CD4-positive, alpha-beta T cell (primary cell): ENCODE measurements at regions not wholly inside any gene's neighbourhood (a gene's known extent, or its start where the extent isn't known, plus 50 kb on each side); places are given as distances from the start of the nearest gene placed in this dataset.

Experiments used
- ATAC-seq: fragments of 200-7000 bp; cut with Tn5 transposase; one replicate; pipeline ENCODE4 v1.10.0; 2022; ENCODE audit warnings: mild to moderate bottlenecking; ENCODE audit not compliant: poor library complexity
- CTCF ChIA-PET: fragments of 350-600 bp; sonication (Branson Sonifier 250); formaldehyde crosslinking; loops from one replicate; lab custom pipeline; 2021; ENCODE audit warnings: antibody characterized with exemption, inconsistent platforms; lab: Charles Lee
- POLR2A ChIA-PET: fragments of 350-600 bp; sonication (Branson Sonifier 250); formaldehyde crosslinking; loops from one replicate; lab custom pipeline; 2021; ENCODE audit warnings: antibody characterized with exemption, inconsistent platforms; lab: Charles Lee
- DNase-seq, 14 experiments: peaks; one replicate each; pipeline ENCODE4 v3.0.0-alpha.2; 2013 to 2020; ENCODE audit warnings: mixed read lengths in 2 of 14
- H3K27ac ChIP-seq, 2 donors: one replicate each; pipeline versions ENCODE4 v1.5.1 to v1.7.0; 2013; ENCODE audit warnings: low read length in 2 of 2, low read depth in 1 of 2, mild to moderate bottlenecking in 1 of 2
- H3K27me3 ChIP-seq, 2 experiments: 1 replicate in 1 of 2; 2 replicates in 1 of 2; pipeline versions ENCODE4 v1.6.1 to v1.7.0; 2013; ENCODE audit warnings: low read length in 2 of 2, control low read depth in 1 of 2, mild to moderate bottlenecking in 1 of 2, moderate library complexity in 1 of 2; ENCODE audit not compliant: insufficient read depth in 2 of 2, control insufficient read depth in 1 of 2
- H3K36me3 ChIP-seq: one replicate; pipeline ENCODE4 v1.6.1; 2013; ENCODE audit warnings: low read length, control low read depth; ENCODE audit not compliant: insufficient read depth
- H3K4me1 ChIP-seq: one replicate; pipeline ENCODE4 v1.6.1; 2013; ENCODE audit warnings: low read length, control low read depth; ENCODE audit not compliant: insufficient read depth
- H3K4me3 ChIP-seq: one replicate; pipeline ENCODE4 v1.5.1; 2013; ENCODE audit warnings: mild to moderate bottlenecking, low read length, moderate library complexity
- H3K9me3 ChIP-seq, 2 experiments: 1 replicate in 1 of 2; 2 replicates in 1 of 2; pipeline versions ENCODE4 v1.6.1 to v1.7.0; 2013; ENCODE audit warnings: low read length in 2 of 2, mild to moderate bottlenecking in 2 of 2, control low read depth in 1 of 2, moderate library complexity in 1 of 2; ENCODE audit not compliant: control insufficient read depth in 1 of 2, insufficient read depth in 1 of 2
- H3K27ac Mint-ChIP-seq: one replicate; pipeline ENCODE4 v1.8.0; 2020; ENCODE audit warnings: mixed read lengths
- H3K27me3 Mint-ChIP-seq: one replicate; pipeline ENCODE4 v1.8.0; 2021; ENCODE audit warnings: mixed read lengths
- H3K36me3 Mint-ChIP-seq: one replicate; pipeline ENCODE4 v1.8.0; 2021; ENCODE audit warnings: low read depth, mixed read lengths
- H3K4me1 Mint-ChIP-seq: one replicate; pipeline ENCODE4 v1.8.0; 2021; ENCODE audit warnings: low read depth, mixed read lengths
- H3K4me3 Mint-ChIP-seq: one replicate; pipeline ENCODE4 v1.8.0; 2020; ENCODE audit warnings: mild to moderate bottlenecking, mixed read lengths
- H3K9me3 Mint-ChIP-seq: one replicate; pipeline ENCODE4 v1.8.0; 2020; ENCODE audit warnings: mixed read lengths
- intact Hi-C, 2 experiments: fragments of 100-400 bp; cut with DNase I in 1 of 2; cut with micrococcal nuclease in 1 of 2; formaldehyde crosslinking; loops; one replicate each; pipeline versions ENCODE4 v1.15.1 to v1.9.0; 2023 to 2025; cut with DNase I, micrococcal nuclease
- TF ChIP-seq, protein P1 (sequence below): fragments of 200-600 bp; IDR thresholded peaks from one replicate; pipeline ENCODE4 v1.8.0; 2022; ENCODE audit warnings: antibody characterized with exemption, mild to moderate bottlenecking

GRCh38 chr19:28608292-28608691, 604.7 kb downstream of the UQCRFS1 start:
- Histone ChIP-seq H3K27me3 (no peaks in the 10 kb centered on the region), H3K9me3 (peaks cover 5 to 29% of the 10 kb centered on the region in 2 experiments), H3K4me3 (no peak overlapping the region), H3K4me1 (no peaks in the 10 kb centered on the region), H3K36me3 (no peaks in the 10 kb centered on the region), H3K27ac (no peak overlapping the region)
- Mint-ChIP-seq H3K36me3 (no peaks in the 10 kb centered on the region), H3K9me3 (peaks cover 12% of the 10 kb centered on the region), H3K27me3 (no peaks in the 10 kb centered on the region), H3K4me1 (no peaks in the 10 kb centered on the region), H3K4me3 (no peak overlapping the region), H3K27ac (no peak overlapping the region)
- no peak for DNase-seq
- ChIA-PET POLR2A (no interaction called here), CTCF (no interaction called here)
- no peak for ATAC-seq
- TF ChIP-seq, protein P1, sequence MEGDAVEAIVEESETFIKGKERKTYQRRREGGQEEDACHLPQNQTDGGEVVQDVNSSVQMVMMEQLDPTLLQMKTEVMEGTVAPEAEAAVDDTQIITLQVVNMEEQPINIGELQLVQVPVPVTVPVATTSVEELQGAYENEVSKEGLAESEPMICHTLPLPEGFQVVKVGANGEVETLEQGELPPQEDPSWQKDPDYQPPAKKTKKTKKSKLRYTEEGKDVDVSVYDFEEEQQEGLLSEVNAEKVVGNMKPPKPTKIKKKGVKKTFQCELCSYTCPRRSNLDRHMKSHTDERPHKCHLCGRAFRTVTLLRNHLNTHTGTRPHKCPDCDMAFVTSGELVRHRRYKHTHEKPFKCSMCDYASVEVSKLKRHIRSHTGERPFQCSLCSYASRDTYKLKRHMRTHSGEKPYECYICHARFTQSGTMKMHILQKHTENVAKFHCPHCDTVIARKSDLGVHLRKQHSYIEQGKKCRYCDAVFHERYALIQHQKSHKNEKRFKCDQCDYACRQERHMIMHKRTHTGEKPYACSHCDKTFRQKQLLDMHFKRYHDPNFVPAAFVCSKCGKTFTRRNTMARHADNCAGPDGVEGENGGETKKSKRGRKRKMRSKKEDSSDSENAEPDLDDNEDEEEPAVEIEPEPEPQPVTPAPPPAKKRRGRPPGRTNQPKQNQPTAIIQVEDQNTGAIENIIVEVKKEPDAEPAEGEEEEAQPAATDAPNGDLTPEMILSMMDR = no peak
- intact Hi-C loops = no loop called here

DNA sequence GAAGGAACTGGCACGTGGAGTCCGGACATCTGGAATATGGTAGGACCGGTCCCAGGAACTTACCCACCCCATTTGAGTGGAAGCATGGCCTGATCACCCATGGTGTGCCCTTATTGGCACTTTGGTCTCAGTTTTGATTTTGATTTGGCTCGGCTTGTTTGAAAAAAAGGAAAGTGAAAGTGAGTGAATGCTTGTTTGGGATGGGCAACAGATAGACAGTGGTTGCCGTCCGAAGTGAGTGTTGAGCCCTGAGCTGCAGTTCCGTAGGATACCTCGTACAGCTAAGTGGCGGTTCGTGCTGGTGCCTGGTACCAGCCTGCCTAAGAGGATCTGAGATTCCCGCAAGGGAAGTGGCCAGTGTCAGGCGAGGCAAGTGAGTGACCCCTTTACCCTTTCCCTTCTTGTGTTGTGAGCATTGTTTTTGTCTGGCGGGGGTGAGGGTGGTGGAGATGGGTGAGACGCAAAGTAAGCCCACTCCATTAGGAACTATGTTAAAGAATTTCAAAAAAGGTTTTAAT, 605.8 kb downstream of the UQCRFS1 start:
- H3K4me1 ChIP-seq = no peaks in the 10 kb centered on the region
- Mint-ChIP-seq H3K27me3 (no peaks in the 10 kb centered on the region), H3K9me3 (peaks cover 12% of the 10 kb centered on the region), H3K36me3 (no peaks in the 10 kb centered on the region), H3K4me1 (no peaks in the 10 kb centered on the region), H3K27ac (no peak overlapping the region), H3K4me3 (no peak overlapping the region)
- no peak overlapping the region for H3K27ac ChIP-seq
- H3K9me3 ChIP-seq = peaks cover 5 to 29% of the 10 kb centered on the region in 2 experiments
- no peaks in the 10 kb centered on the region for H3K36me3 ChIP-seq
- ChIA-PET CTCF (no interaction called here), POLR2A (no interaction called here)
- no peak overlapping the region for H3K4me3 ChIP-seq
- ATAC-seq (no peak), DNase-seq (no peak)
- TF ChIP-seq, protein P1 = no peak
- intact Hi-C loops = no loop called here
- H3K27me3 ChIP-seq = no peaks in the 10 kb centered on the region

GRCh38 chr19:28606269-28607032, 606.5 kb downstream of the UQCRFS1 start:
- ATAC-seq = no peak
- no peak overlapping the region for H3K4me3 Mint-ChIP-seq
- no peaks in the 10 kb centered on the region for H3K27me3 ChIP-seq
- no peaks in the 10 kb centered on the region for H3K36me3 Mint-ChIP-seq
- H3K36me3 ChIP-seq = no peaks in the 10 kb centered on the region
- TF ChIP-seq, protein P1 = no peak
- ChIA-PET CTCF (no interaction called here), POLR2A (no interaction called here)
- intact Hi-C loops = no loop called here
- H3K27me3 Mint-ChIP-seq = no peaks in the 10 kb centered on the region
- no peak overlapping the region for H3K27ac ChIP-seq
- H3K9me3 ChIP-seq = peaks cover 5 to 29% of the 10 kb centered on the region in 2 experiments
- no peak overlapping the region for H3K27ac Mint-ChIP-seq
- no peak for DNase-seq
- H3K4me1 ChIP-seq = no peaks in the 10 kb centered on the region
- H3K4me3 ChIP-seq = no peak overlapping the region
- H3K9me3 Mint-ChIP-seq = peaks cover 10% of the 10 kb centered on the region
- H3K4me1 Mint-ChIP-seq = no peaks in the 10 kb centered on the region
